CD4-positive, alpha-beta T cell (primary cell): ENCODE measurements at regions not wholly inside any gene's neighbourhood (a gene's known extent, or its start where the extent isn't known, plus 50 kb on each side); places are given as distances from the start of the nearest gene placed in this dataset.

Experiments
- ATAC-seq: fragments of 200-7000 bp; cut with Tn5 transposase; one replicate; pipeline ENCODE4 v1.10.0; 2022; ENCODE audit warnings: mild to moderate bottlenecking; ENCODE audit not compliant: poor library complexity
- CTCF ChIA-PET: fragments of 350-600 bp; sonication (Branson Sonifier 250); formaldehyde crosslinking; loops from one replicate; lab custom pipeline; 2021; ENCODE audit warnings: antibody characterized with exemption, inconsistent platforms; lab: Charles Lee
- POLR2A ChIA-PET: fragments of 350-600 bp; sonication (Branson Sonifier 250); formaldehyde crosslinking; loops from one replicate; lab custom pipeline; 2021; ENCODE audit warnings: antibody characterized with exemption, inconsistent platforms; lab: Charles Lee
- DNase-seq, 14 experiments: peaks; one replicate each; pipeline ENCODE4 v3.0.0-alpha.2; 2013 to 2020; ENCODE audit warnings: mixed read lengths in 2 of 14
- H3K27ac ChIP-seq, 2 donors: one replicate each; pipeline versions ENCODE4 v1.5.1 to v1.7.0; 2013; ENCODE audit warnings: low read length in 2 of 2, low read depth in 1 of 2, mild to moderate bottlenecking in 1 of 2
- H3K27me3 ChIP-seq, 2 experiments: 1 replicate in 1 of 2; 2 replicates in 1 of 2; pipeline versions ENCODE4 v1.6.1 to v1.7.0; 2013; ENCODE audit warnings: low read length in 2 of 2, control low read depth in 1 of 2, mild to moderate bottlenecking in 1 of 2, moderate library complexity in 1 of 2; ENCODE audit not compliant: insufficient read depth in 2 of 2, control insufficient read depth in 1 of 2
- H3K36me3 ChIP-seq: one replicate; pipeline ENCODE4 v1.6.1; 2013; ENCODE audit warnings: low read length, control low read depth; ENCODE audit not compliant: insufficient read depth
- H3K4me1 ChIP-seq: one replicate; pipeline ENCODE4 v1.6.1; 2013; ENCODE audit warnings: low read length, control low read depth; ENCODE audit not compliant: insufficient read depth
- H3K4me3 ChIP-seq: one replicate; pipeline ENCODE4 v1.5.1; 2013; ENCODE audit warnings: mild to moderate bottlenecking, low read length, moderate library complexity
- H3K9me3 ChIP-seq, 2 experiments: 1 replicate in 1 of 2; 2 replicates in 1 of 2; pipeline versions ENCODE4 v1.6.1 to v1.7.0; 2013; ENCODE audit warnings: low read length in 2 of 2, mild to moderate bottlenecking in 2 of 2, control low read depth in 1 of 2, moderate library complexity in 1 of 2; ENCODE audit not compliant: control insufficient read depth in 1 of 2, insufficient read depth in 1 of 2
- H3K27ac Mint-ChIP-seq: one replicate; pipeline ENCODE4 v1.8.0; 2020; ENCODE audit warnings: mixed read lengths
- H3K27me3 Mint-ChIP-seq: one replicate; pipeline ENCODE4 v1.8.0; 2021; ENCODE audit warnings: mixed read lengths
- H3K36me3 Mint-ChIP-seq: one replicate; pipeline ENCODE4 v1.8.0; 2021; ENCODE audit warnings: low read depth, mixed read lengths
- H3K4me1 Mint-ChIP-seq: one replicate; pipeline ENCODE4 v1.8.0; 2021; ENCODE audit warnings: low read depth, mixed read lengths
- H3K4me3 Mint-ChIP-seq: one replicate; pipeline ENCODE4 v1.8.0; 2020; ENCODE audit warnings: mild to moderate bottlenecking, mixed read lengths
- H3K9me3 Mint-ChIP-seq: one replicate; pipeline ENCODE4 v1.8.0; 2020; ENCODE audit warnings: mixed read lengths
- intact Hi-C, 2 experiments: fragments of 100-400 bp; cut with DNase I in 1 of 2; cut with micrococcal nuclease in 1 of 2; formaldehyde crosslinking; loops; one replicate each; pipeline versions ENCODE4 v1.15.1 to v1.9.0; 2023 to 2025; cut with DNase I, micrococcal nuclease
- TF ChIP-seq, protein P1 (sequence below): fragments of 200-600 bp; IDR thresholded peaks from one replicate; pipeline ENCODE4 v1.8.0; 2022; ENCODE audit warnings: antibody characterized with exemption, mild to moderate bottlenecking

DNA sequence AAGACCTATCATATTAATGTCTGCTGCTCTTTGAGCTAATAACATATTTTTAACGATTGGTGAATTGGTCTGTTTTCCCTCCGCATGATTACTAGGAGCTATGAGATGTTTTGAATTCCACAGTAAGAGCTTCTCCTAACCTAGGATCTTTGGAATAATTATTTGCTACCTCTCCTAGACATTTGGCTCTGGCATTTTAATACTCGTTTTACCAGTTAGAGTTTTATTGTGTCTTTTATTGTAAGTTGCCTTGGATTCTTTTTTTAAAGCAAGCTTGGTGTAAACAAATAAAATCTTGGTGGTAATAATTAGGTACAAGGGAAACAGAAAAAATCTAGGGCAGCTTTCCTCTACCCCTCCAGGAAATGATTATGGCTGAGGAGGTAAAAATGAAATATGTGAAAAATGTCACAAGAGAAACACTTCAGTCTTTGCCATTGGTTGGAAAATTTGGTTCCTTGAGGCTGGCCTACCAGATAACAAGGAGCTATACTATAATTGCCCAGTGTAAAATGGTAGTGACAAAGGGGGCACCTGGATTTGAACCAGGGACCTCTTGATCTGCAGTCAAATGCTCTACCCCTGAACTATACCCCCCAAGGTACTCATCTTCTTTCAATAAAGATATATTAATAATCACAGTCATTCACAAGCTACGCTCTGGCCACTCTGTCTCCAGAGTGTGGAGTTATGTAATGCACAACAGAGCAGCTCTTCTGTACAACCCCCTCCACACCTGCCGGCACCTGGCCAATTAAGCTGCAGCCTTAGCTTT is 85.4 kb downstream of the ZNF777 start:
- no peak overlapping the region for H3K27ac ChIP-seq
- no peaks in the 10 kb centered on the region for H3K4me1 ChIP-seq
- no peaks in the 10 kb centered on the region for H3K36me3 ChIP-seq
- H3K4me3 ChIP-seq = no peak overlapping the region
- peaks cover 8 to 32% of the 10 kb centered on the region in 2 experiments for H3K9me3 ChIP-seq
- H3K27me3 Mint-ChIP-seq = peaks cover 13% of the 10 kb centered on the region
- no peaks in the 10 kb centered on the region for H3K4me1 Mint-ChIP-seq
- TF ChIP-seq, protein P1, sequence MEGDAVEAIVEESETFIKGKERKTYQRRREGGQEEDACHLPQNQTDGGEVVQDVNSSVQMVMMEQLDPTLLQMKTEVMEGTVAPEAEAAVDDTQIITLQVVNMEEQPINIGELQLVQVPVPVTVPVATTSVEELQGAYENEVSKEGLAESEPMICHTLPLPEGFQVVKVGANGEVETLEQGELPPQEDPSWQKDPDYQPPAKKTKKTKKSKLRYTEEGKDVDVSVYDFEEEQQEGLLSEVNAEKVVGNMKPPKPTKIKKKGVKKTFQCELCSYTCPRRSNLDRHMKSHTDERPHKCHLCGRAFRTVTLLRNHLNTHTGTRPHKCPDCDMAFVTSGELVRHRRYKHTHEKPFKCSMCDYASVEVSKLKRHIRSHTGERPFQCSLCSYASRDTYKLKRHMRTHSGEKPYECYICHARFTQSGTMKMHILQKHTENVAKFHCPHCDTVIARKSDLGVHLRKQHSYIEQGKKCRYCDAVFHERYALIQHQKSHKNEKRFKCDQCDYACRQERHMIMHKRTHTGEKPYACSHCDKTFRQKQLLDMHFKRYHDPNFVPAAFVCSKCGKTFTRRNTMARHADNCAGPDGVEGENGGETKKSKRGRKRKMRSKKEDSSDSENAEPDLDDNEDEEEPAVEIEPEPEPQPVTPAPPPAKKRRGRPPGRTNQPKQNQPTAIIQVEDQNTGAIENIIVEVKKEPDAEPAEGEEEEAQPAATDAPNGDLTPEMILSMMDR = no peak
- H3K27ac Mint-ChIP-seq = no peak overlapping the region
- H3K4me3 Mint-ChIP-seq = no peak overlapping the region
- ChIA-PET POLR2A (no interaction called here), CTCF (interaction anchor here (1.1 to 1.2 kb wide), 2 partner anchors 8 to 10 kb away, joined by 3 read pairs; no protein-coding TSS in a partner anchor)
- H3K27me3 ChIP-seq = peaks cover 0 to 3% of the 10 kb centered on the region in 2 experiments
- peaks cover 10% of the 10 kb centered on the region for H3K36me3 Mint-ChIP-seq
- peaks cover 11% of the 10 kb centered on the region for H3K9me3 Mint-ChIP-seq
- no peak for DNase-seq
- intact Hi-C loops = no loop called here
- no peak for ATAC-seq

DNA sequence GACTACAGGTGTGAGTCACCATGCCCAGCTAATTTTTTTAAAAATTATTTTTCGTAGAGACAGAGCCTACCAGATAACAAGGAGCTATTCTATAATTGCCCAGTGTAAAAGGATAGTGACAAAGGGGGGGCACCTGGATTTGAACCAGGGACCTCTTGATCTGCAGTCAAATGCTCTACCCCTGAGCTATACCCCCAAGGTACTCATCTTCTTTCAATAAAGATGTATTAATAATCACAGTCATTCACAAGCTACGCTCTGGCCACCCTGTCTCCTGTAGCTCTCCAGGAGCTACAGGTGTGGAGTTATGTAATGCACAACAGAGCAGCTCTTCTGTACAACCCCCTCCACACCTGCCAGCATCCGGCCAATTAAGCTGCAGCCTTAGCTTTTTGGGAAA is 83.5 kb downstream of the ZNF777 start:
- ATAC-seq = no peak
- no peak for DNase-seq
- peaks cover 10% of the 10 kb centered on the region for H3K9me3 Mint-ChIP-seq
- no peaks in the 10 kb centered on the region for H3K27me3 ChIP-seq
- H3K9me3 ChIP-seq = peaks cover 13 to 31% of the 10 kb centered on the region in 2 experiments
- intact Hi-C loops = no loop called here
- no peak overlapping the region for H3K27ac ChIP-seq
- H3K4me3 Mint-ChIP-seq = no peak overlapping the region
- H3K4me1 Mint-ChIP-seq = no peaks in the 10 kb centered on the region
- peaks cover 10% of the 10 kb centered on the region for H3K36me3 Mint-ChIP-seq
- CTCF ChIA-PET = no interaction called here
- POLR2A ChIA-PET = no interaction called here
- peaks cover 9% of the 10 kb centered on the region for H3K27me3 Mint-ChIP-seq
- H3K27ac Mint-ChIP-seq = no peak overlapping the region
- TF ChIP-seq, protein P1 = no peak
- no peaks in the 10 kb centered on the region for H3K36me3 ChIP-seq
- no peaks in the 10 kb centered on the region for H3K4me1 ChIP-seq
- no peak overlapping the region for H3K4me3 ChIP-seq

DNA sequence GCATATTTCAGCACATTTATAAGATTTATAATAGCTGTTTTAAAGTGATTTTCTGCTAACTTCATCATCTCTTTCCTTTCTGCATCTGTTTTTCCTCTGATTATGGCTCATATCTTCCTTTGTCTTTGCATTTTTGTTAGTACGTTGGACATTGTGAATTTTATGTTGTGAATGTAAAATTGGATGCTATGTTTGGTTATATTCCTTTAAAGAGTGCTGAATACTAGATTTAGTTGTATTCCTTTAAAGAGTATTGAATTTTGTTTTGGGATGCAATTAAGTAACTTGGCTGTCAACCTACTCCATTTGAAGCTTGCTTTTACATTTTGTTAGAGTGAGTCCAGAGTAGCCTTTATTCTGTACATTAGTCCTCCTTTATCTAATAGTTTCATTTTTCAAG is 81.2 kb downstream of the ZNF777 start:
- intact Hi-C loops = no loop called here
- ATAC-seq (no peak), DNase-seq (no peak)
- peaks cover 17% of the 10 kb centered on the region for H3K27me3 Mint-ChIP-seq
- POLR2A ChIA-PET = no interaction called here
- no peak overlapping the region for H3K4me3 Mint-ChIP-seq
- CTCF ChIA-PET = no interaction called here
- no peak overlapping the region for H3K27ac Mint-ChIP-seq
- no peaks in the 10 kb centered on the region for H3K4me1 Mint-ChIP-seq
- no peaks in the 10 kb centered on the region for H3K36me3 Mint-ChIP-seq
- no peaks in the 10 kb centered on the region for H3K36me3 ChIP-seq
- H3K9me3 ChIP-seq = peaks cover 5 to 18% of the 10 kb centered on the region in 2 experiments
- no peaks in the 10 kb centered on the region for H3K27me3 ChIP-seq
- H3K27ac ChIP-seq = no peak overlapping the region
- H3K4me1 ChIP-seq = no peaks in the 10 kb centered on the region
- no peak overlapping the region for H3K4me3 ChIP-seq
- TF ChIP-seq, protein P1 = no peak
- H3K9me3 Mint-ChIP-seq = peaks cover 5% of the 10 kb centered on the region
